Adipose tissue (tissue), 3 donors: ENCODE measurements at regions not wholly inside any gene's neighbourhood (a gene's known extent, or its start where the extent isn't known, plus 50 kb on each side); places are given as distances from the start of the nearest gene placed in this dataset.
"Not testable (repeated sequence)": the region's sequence is repeated elsewhere in the genome, so short reads cannot be mapped to it uniquely, and the experiment has no call there.

Source experiments
- H3K27ac ChIP-seq: one replicate; pipeline ENCODE4 v1.5.1; 2013; ENCODE audit warnings: low read depth, low read length
- WGBS, 3 donors: extraction: QIAGEN DNeasy Blood & Tissue Kit; methylation state at CpG; one replicate each; pipeline ENCODE4 v1.1.7; 2013; 5-methylcytosine and 5-hydroxymethylcytosine counted together
- donor health status: healthy with polysubstance abuse.
- donor health status: Bipolar disorder and iron deficiency.
- donor health status: healthy.

DNA sequence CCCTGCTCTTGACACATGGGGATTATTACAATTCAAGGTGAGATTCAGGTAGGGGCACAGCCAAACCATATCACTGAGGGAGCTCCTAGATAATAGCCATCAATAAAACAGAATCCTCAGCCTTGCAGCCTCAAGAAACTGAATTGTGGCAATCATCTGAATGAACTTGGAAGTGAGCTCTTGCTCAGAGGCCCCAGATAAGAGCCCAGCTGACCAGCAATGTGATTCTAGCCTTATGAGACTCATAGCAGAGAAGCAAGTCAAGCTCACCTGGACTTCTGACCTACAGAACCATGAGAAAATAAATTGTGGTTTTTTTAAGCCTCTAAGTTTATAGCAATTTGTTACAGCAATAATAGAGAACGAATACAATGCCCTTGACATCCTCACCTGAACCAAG, 302.5 kb downstream of the LTN1 start:
- WGBS, 3 donors = 87 to 92% (median 87%) methylated on average over 1 of the region's 1 CpG
- H3K27ac ChIP-seq = no peak overlapping the region

DNA sequence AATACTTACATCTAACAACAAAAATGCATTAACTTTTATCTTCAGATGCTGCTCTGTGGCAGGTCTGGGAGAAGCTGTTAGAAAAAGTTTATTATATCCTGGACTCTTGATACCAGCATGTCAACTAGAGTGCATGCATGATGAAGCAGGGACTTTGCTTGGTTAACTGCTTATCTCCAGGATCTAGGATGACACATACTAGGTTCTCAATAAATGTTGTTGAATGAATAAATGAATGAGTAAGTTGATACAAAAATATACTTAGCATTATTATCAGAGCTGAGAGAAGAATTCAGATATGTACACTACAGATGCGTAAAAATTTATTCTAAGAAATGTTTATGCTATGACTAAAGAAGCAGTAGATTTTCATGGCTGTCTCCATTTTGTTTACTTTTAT, 304.3 kb downstream of the LTN1 start:
- no peak overlapping the region for H3K27ac ChIP-seq
- WGBS, 3 donors = 94 to 100% (median 95%) methylated on average over 1 of the region's 1 CpG

DNA sequence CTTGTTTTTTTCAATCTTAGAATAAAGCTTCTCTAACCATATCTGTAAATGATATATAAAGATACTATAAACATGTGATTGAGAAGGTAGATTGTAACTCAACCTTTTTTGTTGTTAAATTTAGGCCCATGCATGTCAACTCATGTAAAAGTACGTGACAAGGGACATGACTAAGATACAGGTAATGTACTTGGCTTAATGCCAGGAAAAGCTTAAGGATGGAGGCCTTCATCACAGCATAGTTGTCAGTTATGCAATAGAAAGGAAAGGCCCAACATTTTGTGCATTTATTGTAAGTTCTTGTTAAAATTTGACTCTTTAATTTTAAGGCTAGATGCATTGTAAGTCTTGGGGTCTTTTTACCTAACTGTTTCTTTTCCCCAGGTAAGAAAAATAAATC, 305.1 kb downstream of the LTN1 start:
- 84 to 94% (median 91%) methylated on average over 1 of the region's 1 CpG for WGBS, 3 donors
- H3K27ac ChIP-seq = no peak overlapping the region

DNA sequence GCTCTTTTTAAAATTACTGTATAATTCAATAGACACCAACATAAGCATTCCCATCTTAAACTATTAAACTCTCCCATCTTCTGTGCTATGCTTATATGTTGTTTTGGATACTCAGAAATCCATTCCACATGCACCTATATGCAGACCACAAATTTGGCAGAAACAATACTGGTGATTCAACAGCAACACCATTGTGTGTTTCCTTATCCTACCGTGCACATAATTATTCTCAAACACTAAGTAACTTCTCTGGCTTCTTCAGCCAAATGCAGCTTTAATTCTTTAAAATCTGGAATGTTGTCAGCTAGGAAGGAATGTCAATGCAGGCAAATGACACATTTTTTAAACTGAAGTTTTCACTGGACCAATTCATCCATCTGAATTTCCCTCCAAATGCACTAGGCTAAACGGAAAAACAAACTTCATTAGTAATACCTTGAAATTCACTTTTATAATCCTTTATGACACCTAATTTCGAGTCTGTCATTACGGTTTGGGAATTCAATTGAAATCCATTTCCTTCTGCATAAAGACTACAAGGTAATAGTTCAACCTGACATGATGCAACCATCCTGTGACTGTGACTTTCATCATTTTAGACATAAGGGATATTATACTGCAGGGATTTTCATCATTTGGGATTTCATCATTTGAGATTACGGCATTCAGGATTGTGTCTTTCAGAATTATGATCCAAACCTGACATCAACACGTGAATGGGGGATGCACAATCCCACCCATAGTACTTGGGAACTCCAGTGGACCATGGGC, 308.5 kb downstream of the LTN1 start:
- 60 to 76% (median 69%) methylated on average over 6 of the region's 6 CpGs for WGBS, 3 donors

DNA sequence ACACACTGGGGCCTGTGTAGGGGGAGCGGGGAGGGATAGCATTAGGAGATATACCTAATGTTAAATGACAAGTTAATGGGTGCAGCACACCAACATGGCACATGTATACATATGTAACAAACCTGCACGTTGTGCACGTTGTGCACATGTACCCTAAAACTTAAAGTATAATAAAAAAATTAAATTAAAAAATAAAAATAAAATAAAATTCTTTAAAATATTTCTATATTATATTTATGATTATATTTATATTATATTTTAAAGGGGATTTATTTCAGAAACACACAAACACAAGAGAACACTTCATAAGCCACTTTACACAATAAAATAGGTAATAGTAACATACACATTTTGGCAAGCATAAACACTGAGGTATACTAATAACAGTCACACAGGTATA, 309.8 kb downstream of the LTN1 start:
- 97 to 99% (median 99%) methylated on average over 3 of the region's 3 CpGs for WGBS, 3 donors
- not testable (repeated sequence) for H3K27ac ChIP-seq

More for the DNA sequence above, 308.5 kb downstream of the LTN1 start:
- no peak overlapping the region for H3K27ac ChIP-seq

DNA sequence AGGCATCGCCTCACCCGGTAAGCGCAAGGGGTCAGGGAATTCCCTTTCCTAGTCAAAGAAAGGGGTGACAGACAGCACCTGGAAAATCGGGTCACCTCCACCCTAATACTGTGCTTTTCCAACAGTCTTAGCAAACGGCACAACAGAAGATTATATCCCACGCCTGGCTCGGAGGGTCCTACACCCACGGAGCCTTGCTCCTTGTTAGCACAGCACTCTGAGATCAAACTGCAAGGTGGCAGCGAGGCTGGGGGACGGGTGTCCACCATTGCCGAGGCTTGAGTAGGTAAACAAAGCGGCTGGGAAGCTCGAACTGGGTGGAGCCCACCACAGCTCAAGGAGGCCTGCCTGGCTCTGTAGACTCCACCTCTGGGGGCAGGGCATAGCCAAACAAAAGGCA, 315.6 kb downstream of the LTN1 start:
- H3K27ac ChIP-seq = not testable (repeated sequence)
- WGBS, 3 donors = 90 to 95% (median 90%) methylated on average over 13 of the region's 13 CpGs

DNA sequence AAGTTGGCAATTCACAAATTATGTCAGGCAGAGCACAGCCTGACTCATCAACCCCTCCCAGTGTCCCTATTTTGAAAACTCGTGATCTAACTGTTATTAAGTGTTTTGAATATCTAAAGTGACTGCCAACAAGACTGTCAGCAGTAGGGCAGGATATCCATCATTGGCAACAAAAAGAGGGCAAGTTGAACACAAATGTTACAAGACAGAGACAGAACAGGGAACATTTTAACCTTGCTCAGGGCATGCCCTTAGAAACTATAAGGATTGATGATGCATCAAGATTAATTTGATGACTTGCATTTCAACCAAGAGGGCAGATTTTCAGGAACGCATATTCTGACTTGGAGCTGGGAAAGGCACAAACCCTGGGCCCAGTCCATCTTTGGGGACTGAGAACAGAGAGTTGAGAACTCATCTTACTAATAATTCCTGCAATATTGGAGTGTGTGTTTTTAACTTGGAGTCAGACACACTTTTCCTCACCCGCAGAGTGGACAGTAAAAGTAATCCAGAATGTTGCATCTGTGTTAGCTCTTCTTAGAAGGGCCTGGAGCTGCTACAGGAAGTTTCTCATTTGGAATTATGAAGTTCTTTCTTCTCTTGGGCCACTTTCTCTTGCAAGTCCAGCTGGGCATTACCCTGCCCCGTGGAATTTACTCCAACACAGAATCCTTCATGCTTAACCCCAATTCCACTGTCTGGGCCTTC, 317.2 kb downstream of the LTN1 start:
- no peak overlapping the region for H3K27ac ChIP-seq
- WGBS, 3 donors = 38 to 66% (median 58%) methylated on average over 4 of the region's 4 CpGs

DNA sequence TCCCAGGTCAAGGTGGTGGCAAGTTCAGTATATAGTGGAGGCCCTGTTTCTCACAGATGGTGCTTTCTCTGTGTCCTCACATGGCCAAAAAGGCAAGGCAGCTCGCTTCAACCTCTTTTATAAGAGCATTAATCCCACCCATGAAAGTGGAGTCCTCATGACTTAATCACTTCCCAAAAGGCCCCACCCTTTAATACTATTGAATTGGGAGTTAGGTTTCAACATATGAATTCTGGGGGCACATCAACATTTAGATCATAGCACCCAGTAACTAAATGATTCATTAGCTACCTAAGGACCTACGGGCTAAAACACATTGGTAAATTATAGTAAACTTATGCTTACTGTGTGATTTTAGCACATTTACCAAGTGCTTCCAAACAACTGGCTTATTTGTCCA, 317.9 kb downstream of the LTN1 start:
- 83 to 86% (median 83%) methylated on average over 2 of the region's 2 CpGs for whole genome bisulfite sequencing, 3 donors
- H3K27ac ChIP-seq = no peak overlapping the region

DNA sequence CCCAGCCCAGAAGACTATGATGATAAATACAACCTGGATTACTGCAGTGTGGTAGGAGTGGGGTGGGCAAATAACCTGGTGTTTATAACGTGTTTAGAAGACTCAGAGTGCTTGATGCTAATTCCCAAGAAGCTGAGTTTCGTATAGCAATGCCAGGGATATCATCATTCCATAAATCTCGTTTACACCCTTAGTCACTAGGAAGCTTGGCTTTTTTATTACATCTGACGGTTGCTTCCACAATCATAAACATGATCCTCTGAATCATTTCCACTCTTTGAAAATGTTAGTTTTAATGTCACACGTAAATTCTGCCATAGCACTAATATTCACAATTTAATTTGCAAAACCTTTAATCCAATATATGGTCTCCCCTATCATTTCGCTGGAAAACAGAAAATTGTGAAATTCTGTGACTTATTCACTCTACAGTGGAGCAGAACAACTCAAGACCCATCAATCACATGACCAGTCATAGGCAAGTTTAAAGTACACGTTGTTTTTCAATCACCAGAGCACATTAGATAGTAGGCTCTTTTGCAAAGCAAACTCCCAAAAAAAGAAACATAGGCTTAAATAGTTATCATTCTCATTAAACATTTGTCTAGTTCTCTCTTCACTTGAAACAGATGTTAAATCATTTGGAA, 321.0 kb downstream of the LTN1 start:
- 69 to 81% (median 72%) methylated on average over 7 of the region's 7 CpGs for WGBS, 3 donors
- H3K27ac ChIP-seq = no peak overlapping the region

DNA sequence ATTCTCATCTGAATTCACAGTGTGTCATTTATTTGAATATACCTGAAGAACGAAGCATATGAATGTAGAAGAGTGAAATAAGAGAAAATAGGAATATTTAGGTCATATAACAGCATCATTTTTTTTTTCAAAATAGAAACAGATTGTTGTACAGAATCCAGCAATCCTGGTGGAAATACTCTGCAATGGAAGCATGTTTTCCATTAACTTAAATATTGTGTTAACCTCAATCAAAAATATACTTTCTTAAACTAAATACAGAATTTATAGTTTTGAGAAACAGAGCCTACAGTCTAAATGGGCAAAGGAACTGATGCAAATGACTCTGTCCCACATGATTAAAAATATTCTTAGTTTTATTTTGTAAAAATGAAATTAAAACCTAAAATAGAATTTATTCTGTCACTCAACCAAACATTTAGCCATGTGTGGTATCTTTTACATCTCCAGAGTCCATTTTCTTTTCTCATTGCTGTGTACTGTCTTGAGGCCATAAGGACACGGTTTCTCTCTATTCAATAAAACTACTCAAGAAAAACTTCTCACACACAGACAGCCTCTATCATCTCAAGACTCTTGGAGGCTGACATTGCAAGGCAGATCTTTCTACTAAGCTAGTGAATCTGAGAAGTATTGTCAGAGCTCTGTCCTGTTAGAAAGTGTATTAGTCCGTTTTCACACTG, 322.6 kb downstream of the LTN1 start:
- 70 to 94% (median 93%) methylated on average over 3 of the region's 3 CpGs for WGBS, 3 donors
- H3K27ac ChIP-seq = no peak overlapping the region

DNA sequence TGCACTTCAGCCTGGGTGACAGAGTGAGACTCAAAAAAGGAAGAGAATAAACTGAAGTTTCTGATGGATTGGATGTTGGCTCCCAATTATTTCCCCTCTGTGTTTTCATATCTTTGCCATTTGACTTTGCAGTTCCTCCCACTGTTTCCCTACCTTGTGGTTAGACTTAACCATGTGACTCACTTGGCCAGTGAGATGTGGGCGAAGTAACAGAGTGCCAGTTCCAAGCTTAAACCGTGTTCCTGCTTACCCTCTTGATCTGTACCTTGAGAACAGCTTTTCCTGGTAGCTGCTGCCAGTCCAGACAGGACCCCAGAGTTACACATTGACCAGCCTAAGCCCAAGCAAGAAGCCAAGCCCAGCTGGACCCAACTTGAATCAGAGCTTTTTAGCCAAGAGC, 323.4 kb downstream of the LTN1 start:
- WGBS, 3 donors = 56 to 80% (median 63%) methylated on average over 2 of the region's 2 CpGs
- no peak overlapping the region for H3K27ac ChIP-seq

DNA sequence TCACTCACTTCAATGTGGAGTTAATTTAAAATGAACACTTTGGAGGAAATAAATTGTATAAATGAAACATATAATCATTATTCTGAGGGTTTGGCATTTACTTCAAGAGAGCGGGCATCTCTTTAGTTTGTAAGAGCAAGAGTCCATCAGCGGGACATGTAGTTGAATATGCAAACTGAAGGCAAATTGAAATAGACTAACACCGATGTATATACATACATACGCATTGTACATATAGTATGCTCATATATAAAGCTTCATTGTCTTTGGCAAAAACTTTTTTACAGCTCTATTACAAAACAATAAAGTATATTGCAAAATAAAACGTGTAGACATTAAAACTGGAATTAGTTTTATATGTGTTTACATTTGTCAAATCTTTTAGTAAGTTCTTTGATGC, 328.9 kb downstream of the LTN1 start:
- H3K27ac ChIP-seq = no peak overlapping the region
- 86 to 95% (median 91%) methylated on average over 5 of the region's 5 CpGs for WGBS, 3 donors

DNA sequence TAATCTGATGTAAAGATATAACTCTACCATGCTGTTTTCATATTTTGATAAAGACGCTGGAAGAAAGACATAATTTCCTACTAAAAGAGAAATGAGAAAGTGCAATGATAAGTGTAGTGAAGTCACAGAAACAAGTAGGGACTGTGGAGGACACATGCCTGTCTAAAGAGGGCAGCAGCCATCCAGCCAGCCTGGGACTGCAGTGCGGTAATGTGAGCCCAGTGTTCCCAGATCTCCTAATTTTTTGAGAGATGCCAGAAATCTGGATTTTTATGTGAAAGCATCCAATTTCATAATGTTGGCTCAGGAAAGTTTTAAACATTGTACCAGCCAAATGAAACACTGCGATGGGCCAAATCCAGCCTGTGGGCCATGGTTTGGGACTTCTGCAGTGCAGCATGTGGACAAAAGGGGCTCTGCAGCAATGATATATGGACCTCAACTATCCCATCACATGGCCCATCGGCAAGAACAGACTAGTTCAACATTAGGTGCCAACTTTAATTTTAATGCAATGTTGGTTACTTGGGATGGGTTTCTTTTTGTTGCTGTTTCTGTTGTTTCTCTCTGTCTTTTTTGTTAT, 329.5 kb downstream of the LTN1 start:
- 89 to 96% (median 93%) methylated on average over 4 of the region's 4 CpGs for WGBS, 3 donors
- no peak overlapping the region for H3K27ac ChIP-seq

DNA sequence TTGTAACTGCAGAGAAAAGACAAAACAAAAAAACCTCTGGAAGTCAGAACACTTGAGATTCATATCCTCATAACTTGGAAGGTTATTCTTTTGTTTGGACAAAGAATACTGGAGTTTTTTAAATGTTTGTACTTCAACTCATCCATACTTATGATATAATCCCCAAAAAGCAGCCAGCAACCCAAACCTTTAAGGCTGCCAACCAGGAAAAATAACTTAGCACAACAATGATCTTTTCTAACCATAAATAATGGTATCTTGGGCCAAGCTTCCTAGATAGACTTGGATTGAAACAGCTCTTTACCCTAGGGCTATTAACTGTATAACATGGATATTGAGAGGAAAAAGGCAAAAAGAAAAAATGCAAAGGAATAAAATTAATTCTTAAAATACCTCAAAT, 335.1 kb downstream of the LTN1 start:
- no peak overlapping the region for H3K27ac ChIP-seq

DNA sequence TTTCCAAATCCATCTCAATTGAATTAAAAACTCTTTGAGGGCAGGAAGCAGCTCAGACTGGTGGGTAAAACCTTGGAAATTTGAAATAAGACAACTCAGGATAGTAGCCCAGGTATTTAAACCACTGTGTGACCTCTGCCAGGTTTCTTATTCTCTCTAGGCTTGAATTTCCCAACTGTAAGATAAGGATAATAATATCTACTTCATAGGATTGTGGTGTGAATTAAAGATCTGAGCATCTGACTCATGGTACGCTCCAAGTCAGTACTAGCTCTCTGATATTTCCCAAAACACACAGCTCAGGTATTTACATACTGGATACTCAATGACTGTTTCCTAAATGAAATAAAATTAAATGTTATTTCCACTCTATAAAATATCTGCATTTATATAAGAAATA, 337.2 kb downstream of the LTN1 start:
- no peak overlapping the region for H3K27ac ChIP-seq
- WGBS, 3 donors = 97 to 100% (median 99%) methylated on average over 1 of the region's 1 CpG

DNA sequence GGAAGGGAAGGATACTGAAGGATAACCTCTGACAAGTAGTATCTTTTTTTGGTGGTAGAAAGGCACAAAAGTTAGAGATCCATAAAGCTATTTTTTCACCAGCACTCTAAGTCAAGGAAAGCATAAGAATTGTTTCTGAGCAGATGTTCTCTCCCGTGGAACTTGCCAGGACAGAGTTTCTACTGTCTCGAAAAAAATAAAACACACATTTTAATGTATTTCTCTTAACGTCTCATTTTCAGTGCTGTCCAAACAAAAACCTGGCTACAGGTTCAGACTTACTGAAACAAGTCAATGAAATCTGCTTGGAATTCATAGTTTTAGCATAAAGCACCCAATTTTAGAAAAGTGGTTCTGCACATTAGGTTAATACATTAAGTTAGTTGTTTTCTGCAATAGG, 338.3 kb downstream of the LTN1 start:
- H3K27ac ChIP-seq = no peak overlapping the region
- 43 to 83% (median 80%) methylated on average over 3 of the region's 3 CpGs for WGBS, 3 donors

DNA sequence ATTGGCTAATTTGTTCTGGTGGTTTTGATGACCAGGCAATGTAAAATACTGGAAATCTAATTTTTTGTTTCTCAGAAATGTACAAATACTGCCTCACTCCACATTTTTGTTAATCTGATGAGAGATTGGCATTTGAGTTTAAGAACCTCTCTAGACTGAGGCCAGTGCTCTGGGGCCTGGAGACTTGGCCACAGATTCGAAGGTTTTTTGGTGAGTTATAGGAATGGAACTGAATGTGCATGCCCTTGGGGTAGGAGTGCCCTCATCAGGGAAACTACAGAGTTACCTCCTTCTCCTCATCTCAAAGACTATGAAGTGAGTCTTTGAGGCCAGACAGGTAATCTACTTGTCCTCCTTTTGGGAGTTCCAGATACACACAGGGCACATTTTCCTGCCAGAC, 347.9 kb downstream of the LTN1 start:
- H3K27ac ChIP-seq = no peak overlapping the region
- 73 to 87% (median 80%) methylated on average over 1 of the region's 1 CpG for WGBS, 3 donors

DNA sequence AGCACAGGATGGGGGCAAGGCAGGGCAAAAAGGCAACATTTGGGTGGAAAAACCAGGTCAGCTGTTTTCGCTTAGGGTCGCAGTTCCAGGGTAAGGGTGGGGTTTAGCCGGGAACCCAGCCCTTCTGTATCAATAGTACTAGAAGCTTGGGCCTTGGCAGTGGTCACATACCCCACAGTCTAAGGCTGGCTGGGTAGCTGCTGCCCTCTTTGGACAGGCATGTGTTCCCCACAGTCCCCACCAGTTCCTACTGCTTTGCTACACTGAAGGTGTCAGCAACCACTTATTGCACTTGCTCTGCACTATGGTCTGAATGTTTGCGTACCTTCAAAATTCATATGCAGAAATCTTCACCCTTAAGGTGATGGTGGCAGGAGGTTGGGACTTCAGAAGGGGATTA, 349.8 kb downstream of the LTN1 start:
- no peak overlapping the region for H3K27ac ChIP-seq
- 93 to 96% (median 94%) methylated on average over 4 of the region's 4 CpGs for WGBS, 3 donors

DNA sequence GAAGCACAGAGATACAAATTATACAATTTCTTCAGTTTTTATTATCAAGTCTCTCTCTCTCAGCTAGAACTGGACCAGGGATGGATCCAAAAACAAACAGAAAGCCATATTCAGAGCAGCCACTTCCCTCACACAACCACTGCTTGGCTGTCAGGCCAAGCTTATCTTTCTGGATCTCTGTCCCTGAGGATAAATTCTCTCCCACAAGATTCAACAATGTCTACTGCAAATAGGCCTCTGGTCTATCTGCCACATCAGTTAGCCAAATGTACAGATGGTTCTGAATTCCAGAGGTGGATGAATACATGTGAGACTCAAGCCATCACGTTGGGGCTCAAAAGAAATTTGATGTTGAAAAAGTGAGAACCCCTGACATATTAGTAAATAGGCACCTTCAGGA, 350.9 kb downstream of the LTN1 start:
- H3K27ac ChIP-seq = no peak overlapping the region
- 63 to 78% (median 72%) methylated on average over 1 of the region's 1 CpG for WGBS, 3 donors
